CD1c-positive myeloid dendritic cell (primary cell): ENCODE measurements at regions not wholly inside any gene's neighbourhood (a gene's known extent, or its start where the extent isn't known, plus 50 kb on each side); places are given as distances from the start of the nearest gene placed in this dataset.

Source experiments
- DNase-seq: peaks from one replicate; pipeline ENCODE4 v3.0.0-alpha.2; 2016; ENCODE audit errors: extremely low spot score

DNA sequence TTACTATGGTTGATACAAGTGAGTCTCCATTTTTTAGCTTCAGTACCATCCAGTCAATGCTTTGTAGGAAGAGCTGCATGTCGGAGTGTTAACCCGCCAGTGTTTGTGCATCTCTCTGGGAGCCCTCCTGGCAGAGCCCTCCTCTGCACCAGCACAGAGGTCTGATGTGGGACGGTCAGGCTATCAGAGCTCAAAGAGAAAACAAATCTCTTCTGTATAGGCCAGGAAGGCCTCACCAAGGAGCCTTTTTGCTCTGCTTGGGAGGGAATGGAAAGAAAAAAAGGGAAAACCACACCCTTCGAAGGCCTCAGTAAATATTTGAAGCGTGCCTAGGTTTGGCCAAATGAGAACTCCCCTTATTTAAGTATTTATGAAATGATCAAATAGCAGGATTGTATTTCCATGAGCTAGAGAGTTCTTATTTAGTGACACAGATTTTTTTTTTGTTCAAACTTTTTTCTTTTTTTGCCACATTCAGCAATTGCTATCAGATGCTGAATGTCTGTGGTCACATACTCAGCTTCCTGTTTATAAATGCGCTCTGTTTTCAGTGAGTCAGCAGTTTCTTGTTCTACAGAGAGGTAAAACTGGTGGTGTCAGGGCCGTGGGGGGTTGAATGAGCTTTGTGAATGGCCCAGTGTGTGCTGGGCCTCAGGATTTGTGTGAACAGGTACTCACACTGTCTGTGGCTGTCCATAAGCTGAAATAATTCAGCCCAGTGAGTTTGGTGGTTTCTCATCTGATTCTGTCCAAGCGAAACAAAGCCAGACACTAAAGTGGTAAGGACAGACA is 226.6 kb downstream of the SNX18 start:
- peak; percentile 73 for DNase-seq

DNA sequence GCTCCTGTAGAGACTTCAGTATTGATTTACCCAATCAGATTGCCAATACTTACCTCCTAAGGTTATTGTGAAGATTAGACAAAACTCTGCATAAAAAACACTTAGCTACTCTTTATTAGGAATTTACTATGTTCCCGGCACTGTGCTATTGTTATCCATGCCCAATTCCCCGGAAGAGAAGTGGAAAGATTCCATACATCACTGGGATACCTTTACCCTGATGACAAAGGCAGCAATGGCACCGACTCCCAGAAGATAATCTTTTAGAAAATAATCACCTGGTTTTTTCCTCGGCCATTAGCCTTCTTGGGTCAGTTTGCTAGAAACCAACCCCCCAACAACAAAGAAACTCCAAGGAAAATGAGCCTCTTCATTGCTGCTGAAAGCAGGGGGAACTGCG is 226.0 kb downstream of the SNX18 start:
- no peak for DNase-seq

DNA sequence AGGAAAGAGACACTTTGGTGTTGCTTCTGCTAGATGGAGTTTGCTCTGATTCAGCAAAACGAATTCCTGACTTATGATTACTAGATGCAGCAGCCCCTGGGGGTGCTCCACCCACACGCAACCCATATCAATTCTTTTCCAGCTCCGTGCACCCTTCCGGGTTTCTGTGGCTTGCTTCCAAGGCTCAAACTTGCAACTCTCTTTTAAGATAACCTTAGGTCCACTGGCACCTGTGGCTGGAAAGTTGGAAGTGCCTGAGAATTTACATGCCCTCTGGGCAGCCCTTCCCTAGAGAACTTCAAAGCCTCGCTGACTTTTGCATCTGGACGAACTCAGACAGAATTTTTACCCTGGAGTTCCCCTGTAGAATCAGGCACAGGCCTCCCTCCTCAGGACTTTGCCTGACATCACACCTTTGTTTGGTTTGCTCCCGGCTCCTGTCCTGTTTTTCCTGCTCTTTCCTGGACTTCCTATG is 224.9 kb downstream of the SNX18 start:
- DNase-seq: no peak

DNA sequence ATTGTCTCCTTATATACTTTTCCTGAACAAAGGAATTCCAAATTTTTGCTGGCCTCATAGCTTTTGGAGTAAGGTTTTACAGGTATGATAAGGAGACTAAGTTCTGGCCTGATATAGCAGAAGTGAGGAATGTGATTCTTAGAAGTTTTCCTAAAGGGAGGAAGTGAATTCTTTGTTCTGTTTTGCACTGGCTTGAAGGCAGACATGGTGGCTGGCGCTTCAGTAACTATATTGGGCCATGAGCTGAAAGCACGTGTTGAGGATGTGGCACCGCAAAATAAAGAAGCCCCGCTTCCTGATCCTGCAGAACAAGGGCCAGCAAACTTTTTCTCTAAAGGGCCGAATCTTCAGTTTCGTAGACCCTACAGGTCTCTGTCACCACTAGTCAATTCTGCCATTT is 224.2 kb downstream of the SNX18 start:
- DNase-seq: peak; percentile 21

DNA sequence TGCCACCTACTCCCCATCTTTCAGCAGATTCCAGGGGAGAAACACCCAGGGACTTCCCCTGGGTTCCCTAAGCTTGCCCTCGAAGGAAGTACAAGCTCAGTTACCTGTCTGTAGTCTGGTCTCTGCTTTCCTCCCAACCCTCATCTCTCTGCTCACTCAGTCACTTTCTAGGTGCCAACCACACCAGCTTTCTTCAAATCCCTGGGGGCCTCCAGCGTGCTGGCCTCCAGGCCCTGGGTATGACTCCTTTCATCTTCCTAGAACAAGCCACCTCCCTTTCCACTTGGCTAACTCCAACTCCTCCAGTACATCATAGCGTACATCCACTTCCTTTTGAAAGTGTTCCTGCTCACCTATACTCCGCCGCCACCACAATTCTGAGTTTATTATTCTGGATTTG is 222.6 kb downstream of the SNX18 start:
- DNase-seq: no peak

DNA sequence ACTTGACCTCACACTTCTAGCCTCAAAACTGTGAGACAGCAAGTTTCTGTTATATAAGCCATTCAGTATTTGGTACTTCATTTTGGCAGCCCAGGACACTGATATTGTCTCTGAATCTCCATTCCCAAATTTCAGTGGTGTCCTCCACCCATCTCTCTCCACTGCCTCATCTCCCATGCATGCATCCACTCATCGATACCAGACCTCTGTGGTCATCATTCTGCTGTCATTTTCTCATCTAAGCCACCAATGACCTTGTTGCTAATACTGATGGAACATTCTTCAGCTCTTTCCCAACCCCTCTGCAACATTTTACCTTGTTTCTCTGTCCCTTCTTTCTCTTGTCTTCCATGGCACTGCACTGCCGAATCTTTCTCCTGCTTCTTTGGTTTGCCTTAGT is 221.8 kb downstream of the SNX18 start:
- no peak for DNase-seq

DNA sequence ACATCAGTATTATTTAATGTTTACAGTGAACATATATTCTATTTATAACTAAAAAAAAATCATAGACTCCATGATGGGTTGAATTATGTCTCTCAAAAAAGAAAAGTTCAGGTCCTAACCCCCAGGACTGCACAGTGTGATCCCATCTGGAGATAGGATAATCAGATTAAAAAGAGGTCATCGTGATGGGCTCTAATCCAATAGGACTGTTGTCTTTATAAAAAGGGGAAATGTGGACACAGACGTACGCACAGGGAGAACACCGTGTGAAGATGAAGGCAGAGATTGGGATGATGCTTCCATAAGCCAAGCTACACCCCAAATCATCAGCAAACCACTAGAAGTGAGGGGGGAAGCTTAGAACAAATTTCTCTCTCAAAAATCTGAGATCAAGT is 221.4 kb downstream of the SNX18 start:
- DNase-seq: no peak

DNA sequence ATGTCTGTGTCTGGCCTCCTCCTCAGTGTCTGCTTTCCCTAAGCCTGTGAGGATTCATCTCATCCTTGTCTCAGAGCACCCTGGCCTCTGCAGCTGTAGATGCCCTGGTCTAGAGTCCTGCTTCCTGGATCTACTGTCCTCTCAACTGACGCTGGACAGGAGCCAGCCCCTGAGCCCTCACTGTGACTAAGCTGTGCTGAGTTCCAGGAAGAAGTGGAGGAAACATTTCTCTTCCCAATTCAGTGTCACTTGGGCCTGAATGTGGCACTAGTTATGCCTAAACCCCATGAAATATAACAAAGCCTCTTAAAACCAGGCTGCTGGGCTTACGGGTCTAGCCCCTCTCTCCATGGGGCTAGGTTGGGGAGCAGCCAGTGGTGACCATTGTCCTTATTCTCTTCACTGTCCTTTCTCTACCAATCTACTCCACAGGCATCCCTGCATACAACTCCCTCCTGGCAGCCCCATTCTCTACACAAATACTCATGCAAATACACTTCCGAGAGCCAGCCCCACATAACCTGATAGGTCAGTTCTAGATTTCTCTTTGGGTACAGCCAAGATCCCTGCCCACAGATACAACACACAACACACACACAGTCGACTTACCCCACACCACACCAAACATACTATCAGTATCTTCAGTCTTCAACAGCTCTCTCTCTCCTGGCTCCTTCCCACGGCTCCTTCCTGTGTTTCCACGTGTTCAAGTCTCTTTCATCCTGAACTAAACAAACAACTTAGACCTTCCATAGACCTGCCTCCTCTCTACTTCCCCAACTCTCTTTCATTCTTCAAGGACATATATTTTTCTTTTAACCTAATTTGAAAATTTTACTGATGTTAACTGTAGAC is 220.8 kb downstream of the SNX18 start:
- DNase-seq: peak; percentile 49

DNA sequence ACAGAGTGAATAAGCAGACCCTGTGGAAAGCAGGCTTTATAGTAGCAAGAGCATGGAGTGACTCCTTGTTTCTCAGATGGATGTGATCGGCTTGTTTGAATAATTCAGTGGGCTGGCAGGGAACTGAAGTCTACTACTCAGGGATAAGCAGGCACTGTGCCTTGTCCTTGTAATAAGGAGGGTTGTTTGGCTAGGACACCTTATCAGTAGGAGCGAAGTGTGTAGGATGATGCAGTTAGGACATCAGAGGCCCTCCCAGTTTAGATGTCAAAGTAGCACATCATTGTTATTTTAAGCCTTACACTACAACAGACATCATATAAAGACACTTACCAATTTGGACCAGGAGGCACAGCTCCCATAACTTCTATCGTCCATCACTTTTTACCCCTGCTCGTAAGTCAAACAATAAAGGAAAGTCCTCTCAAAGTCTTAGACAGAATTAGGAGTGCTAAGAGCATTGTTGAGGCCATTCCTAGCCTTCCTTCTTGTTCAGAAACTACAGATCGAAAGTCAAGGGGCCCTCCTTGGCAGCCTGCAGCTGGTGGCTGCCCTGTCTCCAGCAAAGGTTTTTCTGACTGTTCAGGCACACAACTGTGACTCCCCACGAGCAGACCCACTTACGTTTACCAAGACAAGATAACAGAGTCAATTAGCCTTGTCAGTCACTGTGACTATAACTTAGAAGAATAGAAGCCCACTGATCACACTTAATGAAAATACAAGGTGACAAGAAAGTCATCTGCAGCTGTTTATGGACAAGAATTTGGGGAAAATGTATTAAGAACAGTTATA is 218.6 kb downstream of the SNX18 start:
- no peak for DNase-seq

DNA sequence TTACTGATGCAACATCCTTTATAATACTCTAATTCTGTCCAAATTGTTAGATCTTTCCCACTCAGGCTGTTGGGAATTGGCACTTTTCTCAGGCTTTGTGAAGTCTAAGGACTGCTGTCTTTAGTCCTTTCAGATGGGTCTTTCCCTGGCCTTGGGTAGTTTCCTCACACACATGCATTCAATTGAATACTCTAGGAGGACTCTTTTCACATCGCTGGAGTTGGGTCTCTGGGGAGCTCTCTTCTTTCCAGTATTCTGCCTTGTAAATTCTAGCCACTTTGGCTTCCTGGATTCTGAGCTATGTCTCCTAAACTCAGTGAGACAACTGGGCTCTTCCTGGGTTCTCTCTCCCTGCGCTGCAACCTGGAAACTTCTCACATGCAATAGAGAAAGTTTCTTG is 215.5 kb downstream of the SNX18 start:
- no peak for DNase-seq

DNA sequence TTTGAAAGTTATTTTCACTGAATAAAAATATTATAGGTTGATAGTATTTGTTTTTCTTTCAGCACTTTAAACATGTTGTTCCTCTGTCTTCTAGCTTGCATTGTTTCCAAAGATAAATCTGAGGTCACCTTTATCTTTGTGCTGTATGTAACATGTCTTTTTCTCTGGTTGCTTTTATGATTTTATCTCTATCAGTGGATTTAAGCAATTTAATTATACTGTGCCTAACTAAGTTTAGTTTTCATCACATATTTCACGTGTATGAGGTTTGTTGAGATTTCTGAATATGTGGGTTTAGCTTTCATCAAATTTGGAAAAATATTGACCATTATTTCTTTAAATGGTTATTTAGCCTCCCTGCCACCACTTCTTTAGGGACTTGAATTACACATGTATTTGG is 214.5 kb downstream of the SNX18 start:
- no peak for DNase-seq

DNA sequence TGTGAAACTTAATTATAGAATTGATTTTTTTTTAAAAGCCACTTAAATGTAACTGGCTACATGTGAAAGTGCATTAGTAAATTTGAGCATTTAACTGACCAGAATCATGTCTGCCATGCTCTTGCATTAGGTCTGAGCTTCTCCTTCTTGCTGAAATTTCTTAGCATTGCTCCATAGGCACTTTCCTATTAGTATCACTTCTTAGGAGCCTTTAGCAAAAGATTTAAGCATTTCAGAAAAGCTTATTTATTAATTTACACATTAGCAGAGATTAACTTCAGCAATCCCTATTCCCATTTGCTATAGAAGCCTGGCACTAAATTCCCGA is 211.0 kb downstream of the SNX18 start:
- no peak for DNase-seq

DNA sequence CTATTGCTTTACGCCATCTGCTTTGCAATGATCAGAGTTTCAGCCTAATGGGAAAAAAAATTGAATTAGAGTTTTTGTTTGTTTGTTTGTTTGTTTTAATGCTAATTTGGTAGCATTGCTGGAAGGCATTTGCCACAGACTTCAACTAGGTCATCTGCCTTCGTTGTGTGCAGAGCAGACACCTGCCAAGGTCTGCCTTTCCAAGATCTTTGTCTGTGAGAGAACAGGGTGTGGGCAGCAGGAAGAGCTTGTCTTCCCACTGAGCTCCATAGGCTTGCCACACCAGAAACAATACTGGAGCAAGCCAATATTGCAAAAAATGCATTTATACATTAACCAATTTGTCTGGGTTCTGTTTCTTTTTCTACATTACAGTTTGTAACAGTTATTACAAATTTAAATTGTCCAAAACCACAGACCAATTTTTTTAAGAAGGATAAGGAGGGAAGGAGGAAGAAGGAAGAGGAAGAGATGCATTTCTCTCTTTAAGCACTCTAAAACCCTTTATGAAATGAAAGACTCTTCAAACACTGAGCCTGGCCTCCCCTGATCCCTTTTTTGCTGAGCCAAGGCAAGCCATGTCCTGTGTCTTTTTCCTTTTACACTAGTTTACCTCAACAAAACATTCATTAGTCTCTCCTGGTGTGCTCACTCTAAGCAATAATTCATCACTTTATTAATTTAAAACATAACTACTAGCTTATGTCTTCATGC is 210.5 kb downstream of the SNX18 start:
- DNase-seq: no peak

DNA sequence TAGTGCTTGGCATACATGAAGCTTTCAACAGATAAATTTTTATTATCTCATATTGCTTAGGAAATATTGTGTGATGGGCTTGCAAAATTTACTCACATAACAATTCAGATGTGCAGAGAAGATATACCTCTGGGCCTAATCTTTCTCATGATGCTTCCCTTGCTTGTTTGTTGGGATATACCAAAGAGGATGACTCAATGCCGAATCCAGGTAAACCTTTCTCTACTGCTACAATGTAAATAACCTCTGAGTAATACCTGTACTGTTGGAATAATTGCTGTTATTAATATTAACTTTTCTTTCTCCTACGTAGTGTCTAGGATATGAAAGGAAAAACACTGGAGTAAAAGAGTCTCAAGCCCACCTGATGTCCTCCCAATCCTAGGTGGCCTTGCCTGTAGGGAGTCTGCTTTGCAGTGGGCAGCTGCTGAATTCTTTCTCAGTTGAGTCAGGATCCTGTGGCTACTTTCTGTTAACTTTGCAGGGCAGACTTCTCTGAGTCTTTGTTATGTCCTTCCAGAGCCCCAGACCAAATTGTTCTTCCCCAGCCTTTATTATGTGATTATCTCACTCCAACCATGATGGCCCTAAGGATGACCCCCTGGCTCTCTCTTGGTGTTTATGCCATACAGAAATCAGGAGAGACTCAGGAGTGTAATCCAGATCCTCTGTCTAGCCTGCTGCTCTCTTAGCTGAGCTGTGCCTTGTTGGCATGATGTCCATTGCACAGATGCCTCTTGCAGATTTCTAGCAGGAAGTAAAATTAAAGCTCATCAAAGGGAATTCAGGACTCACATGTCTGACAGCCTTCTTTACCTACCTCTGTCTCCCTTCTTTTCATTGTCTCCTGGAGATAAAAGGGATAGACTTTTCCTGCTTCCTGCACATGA is 208.1 kb downstream of the SNX18 start:
- no peak for DNase-seq

DNA sequence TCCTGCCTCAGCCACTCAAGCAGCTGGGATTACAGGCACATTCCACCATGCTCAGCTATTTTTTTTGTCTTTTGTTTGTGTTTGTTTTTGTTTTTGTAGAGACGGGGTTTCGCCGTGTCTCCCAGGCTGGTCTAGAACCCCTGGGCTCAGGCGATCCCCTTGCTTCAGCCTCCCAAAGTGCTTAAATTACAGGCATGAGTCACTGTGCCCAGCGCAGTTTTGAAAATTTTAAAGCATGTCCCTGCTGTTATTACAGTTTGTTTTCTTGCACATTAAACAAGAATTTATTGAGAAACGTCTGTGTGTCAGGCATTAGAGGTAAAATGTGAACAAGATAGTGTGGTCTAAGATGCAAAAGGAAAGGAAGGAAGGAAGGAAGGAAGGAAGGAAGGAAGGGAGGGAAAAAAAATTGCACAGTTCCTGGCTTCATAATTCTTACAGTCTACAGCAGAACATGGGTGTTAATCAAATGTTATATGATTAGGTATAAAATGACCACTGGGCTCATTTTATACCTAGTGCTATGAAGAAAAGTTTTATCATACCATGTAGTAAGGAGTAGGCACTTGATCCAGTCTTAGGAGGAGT is 205.4 kb downstream of the SNX18 start:
- DNase-seq: no peak

DNA sequence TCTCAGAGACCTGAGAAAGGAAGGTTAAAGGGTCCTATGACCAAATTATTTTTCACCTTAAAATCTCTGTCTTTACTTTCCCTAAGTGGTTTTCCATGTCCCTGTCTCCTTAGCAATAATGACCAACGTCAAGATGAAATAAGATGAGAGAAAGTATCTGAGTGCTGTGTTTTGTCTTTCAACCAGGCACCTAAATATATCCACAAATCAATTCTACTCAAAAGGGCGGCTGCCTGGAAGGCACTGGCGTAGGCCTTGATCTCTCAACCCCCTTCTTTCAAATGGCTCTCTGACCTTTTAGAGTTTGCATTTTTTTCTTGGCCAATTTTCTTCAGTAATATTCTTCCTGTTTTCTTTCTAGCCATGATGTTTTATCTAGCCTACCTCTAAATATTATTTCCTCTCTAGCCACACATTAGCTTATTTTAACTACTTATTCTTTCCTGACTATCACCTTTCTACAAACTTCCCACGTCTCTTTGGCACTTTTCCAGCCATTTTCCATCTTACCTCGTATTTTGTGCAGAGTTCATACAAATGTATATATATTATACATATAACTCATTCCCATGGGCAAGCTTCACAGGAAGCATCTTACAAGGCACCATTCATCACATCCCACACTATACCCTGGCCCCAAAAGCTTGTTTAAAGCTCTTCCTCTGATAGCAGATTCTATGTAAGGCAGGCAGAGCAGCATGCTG is 204.5 kb downstream of the SNX18 start:
- no peak for DNase-seq

DNA sequence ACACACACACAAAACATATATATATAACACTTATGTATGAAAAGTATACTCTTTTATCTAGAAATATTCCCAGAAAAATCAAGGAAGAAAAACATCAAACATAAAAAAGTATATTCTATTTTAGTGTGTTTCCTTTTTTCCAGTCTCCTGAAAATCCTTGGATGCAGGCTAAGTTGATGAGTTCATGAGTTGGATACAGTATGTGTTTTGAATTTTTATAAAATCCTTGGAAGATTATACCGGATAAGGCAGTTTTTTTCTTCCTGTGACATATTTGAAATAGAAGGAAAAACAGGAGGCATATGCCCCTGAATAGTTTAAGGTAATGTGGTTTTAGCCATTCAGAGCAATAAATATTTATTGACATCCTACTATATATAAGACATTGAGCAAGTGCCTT is 203.6 kb downstream of the SNX18 start:
- DNase-seq: no peak

DNA sequence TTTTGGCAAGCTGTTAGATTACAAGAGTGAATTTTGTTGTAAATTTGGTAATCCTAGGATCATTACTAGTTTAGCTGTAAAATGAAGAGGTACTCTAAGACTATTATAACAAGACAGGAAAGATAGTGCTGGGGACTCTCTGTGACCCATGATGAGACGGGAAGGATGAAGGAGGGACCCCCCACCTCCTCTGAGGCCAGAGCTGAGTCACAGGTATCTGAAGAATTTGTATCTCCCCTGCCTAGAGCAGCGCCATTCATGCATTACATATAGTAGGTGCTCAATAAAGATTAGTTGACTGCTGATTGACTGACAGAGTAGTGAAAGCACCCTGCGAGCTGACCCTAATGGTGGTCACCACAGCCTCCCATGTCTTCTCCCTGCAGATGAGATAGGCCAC is 202.8 kb downstream of the SNX18 start:
- no peak for DNase-seq

DNA sequence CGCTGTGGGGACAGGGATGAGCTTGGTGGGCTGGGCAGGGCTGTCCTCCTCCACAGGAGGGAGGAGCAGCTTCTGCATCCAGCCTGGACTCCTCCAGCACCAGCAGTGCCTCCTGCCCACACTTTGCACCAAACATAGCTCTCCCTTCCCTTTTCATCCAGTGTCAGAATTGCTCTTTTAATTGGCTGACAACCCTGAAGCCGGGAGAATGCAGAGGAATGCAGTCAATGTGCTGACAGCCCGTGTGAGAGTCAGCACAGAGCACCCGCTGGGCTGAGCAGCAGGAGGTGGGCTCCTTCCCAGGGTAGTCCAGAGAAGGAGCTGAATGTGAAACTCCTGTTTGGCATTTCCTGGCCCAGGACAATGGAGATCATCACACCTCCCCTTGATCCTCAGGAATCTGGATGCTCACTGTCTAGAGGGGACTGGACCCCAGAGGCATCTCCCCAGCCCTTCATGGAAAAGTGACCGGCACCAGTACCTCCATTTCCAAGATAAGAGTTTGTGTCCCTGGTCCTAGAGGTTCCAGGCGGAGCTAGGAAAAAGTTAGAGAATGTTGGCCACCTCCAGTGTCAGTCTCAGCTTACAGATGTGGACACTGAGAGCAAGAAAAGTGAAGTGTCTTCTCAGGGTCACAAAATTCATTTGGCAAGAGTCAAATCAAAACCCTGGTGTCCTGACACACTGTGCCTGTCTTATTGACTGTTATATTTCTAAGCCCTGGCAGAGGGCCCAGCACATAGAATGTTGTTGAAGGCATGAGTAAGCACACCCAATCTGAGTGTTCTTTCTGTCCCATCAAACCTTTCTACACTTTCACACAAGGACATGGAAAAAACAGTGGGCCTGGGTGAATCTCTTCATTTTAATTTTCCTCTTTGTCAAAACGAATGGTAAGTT is 202.1 kb downstream of the SNX18 start:
- no peak for DNase-seq
